Epithelial cell of proximal tubule (primary cell): ENCODE measurements at regions not wholly inside any gene's neighbourhood (a gene's known extent, or its start where the extent isn't known, plus 50 kb on each side); places are given as distances from the start of the nearest gene placed in this dataset.

ENCODE experiments used
- DNase-seq: peaks from one replicate; pipeline ENCODE4 v3.0.0-alpha.2; 2011; ENCODE audit warnings: low read depth
- H3K4me3 ChIP-seq: 2 replicates; pipeline ENCODE4 v1.5.1; 2011; ENCODE audit warnings: low read depth, mild to moderate bottlenecking, low read length
- TF ChIP-seq, protein P1 (sequence below): conservative IDR thresholded peaks from 2 replicates; pipeline ENCODE4 v1.5.1; 2012; ENCODE audit warnings: low read depth, mild to moderate bottlenecking, low read length

GRCh38 chr12:23093488-23093887 is 468.5 kb downstream of the ETNK1 start:
- DNase-seq = no peak
- H3K4me3 ChIP-seq = no peak overlapping the region
- TF ChIP-seq, protein P1, sequence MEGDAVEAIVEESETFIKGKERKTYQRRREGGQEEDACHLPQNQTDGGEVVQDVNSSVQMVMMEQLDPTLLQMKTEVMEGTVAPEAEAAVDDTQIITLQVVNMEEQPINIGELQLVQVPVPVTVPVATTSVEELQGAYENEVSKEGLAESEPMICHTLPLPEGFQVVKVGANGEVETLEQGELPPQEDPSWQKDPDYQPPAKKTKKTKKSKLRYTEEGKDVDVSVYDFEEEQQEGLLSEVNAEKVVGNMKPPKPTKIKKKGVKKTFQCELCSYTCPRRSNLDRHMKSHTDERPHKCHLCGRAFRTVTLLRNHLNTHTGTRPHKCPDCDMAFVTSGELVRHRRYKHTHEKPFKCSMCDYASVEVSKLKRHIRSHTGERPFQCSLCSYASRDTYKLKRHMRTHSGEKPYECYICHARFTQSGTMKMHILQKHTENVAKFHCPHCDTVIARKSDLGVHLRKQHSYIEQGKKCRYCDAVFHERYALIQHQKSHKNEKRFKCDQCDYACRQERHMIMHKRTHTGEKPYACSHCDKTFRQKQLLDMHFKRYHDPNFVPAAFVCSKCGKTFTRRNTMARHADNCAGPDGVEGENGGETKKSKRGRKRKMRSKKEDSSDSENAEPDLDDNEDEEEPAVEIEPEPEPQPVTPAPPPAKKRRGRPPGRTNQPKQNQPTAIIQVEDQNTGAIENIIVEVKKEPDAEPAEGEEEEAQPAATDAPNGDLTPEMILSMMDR = no peak

DNA sequence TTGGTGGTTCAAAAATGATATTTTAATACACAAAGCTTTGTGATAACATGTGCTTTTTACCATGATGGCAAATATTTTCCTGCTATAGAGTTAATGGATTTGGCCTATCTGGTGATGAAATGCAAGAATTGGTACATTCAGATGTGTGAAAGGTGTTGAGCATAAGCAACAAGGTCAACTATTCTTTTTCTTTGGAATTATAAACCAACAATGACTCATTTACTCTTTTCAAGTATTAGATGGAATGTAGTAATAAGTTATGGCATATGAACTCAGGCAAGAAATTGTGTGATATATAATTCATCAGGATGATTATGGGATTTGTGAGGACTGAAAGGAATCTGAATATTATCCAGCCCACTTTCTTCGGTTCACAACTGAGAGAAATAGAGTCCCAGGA is 471.4 kb downstream of the ETNK1 start:
- TF ChIP-seq, protein P1 = no peak
- DNase-seq = no peak
- no peak overlapping the region for H3K4me3 ChIP-seq

GRCh38 chr12:23098110-23098509 is 473.1 kb downstream of the ETNK1 start:
- TF ChIP-seq, protein P1 = no peak
- no peak for DNase-seq
- H3K4me3 ChIP-seq = no peak overlapping the region

DNA sequence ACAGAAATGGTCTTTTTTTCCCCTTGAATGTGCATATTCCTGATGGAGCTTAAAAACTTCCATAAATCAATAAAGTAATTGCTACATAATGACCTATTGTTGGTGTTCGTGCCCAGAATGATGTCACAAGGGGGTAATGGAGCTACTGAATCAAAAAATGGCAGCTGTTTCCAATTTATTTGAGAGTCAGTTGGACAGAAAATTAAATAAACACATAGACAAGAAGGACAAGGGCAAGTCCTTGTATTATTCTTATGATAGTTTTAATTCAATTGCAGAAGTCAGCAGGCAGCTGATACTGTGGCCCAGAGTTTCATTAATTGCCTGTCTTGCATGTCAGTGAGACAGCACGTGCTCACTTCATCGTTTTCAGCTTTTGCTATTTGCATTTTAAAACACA is 473.5 kb downstream of the ETNK1 start:
- TF ChIP-seq, protein P1 = no peak
- H3K4me3 ChIP-seq = no peak overlapping the region
- no peak for DNase-seq

DNA sequence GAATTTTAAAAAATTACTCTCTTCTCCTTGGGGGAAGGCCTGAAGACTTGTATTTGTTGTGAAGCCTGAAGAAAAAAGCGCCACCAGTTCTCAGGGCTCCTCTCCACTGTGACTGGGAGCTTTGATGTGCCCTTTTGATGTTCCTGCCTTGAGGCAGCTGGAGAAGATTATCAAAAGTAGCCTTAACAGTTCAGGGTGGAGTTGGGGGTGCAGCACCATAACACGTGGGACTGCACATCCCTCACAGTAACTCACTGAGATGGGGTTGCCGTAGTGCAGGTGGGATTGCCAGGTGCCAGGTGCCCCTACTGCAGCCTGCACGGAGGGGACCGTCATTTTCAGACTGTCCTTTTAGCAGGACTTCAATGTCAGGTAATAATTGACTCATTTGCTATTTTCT is 474.1 kb downstream of the ETNK1 start:
- TF ChIP-seq, protein P1 = no peak
- DNase-seq = no peak
- H3K4me3 ChIP-seq = no peak overlapping the region

GRCh38 chr12:23099604-23100003 is 474.6 kb downstream of the ETNK1 start:
- DNase-seq = no peak
- TF ChIP-seq, protein P1 = no peak
- H3K4me3 ChIP-seq = no peak overlapping the region

DNA sequence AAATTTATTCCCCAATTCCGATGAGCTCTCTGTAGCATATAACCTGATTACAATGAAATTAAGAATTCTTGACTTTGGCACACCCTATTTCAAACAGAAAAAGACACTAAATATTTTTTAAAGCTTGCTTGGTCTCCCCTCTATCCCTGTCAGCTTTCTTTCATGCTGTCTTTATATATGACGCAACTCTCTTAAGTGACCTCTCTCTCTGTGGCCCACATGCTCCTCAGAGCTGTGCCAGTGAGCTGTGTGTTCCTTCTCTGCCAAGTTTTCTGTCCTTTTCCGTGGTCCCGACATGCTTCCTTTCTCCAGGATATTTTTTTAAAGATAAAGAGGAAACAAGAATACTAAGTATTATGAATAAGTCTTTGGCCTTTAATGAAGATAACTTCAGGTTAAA is 484.0 kb downstream of the ETNK1 start:
- no peak for DNase-seq
- TF ChIP-seq, protein P1 = no peak
- no peak overlapping the region for H3K4me3 ChIP-seq
